ENCODE measurements at regions not wholly inside any gene's neighbourhood (a gene's known extent, or its start where the extent isn't known, plus 50 kb on each side); places are given as distances from the start of the nearest gene placed in this dataset.
"Not testable (repeated sequence)": the region's sequence is repeated elsewhere in the genome, so short reads cannot be mapped to it uniquely, and the experiment has no call there.

DNA sequence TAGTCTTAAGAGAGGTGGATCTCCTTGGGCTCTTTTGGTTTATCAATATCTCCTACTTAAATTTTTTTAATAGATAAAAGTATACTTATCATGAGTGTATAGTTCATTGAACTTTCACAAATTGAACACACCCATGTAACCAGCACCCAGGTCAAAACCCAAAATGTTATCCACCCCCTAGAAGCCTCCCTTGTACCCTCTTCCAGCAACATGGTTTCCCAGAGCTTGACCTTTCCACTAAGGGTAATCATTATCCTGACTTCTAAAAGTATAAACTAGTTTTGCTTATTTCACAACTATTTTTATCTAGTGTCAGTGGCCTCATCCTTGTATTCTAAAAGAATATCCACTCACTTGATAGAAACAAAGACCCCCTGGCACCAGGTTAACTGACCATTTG is 106.8 kb downstream of the MDH1 start:
- no peak for DNase-seq (ENCODE audit: low read depth)

GRCh38 chr2:63696496-63696895 is 107.7 kb downstream of the MDH1 start:
- DNase-seq (ENCODE audit: low read depth) = no peak

DNA sequence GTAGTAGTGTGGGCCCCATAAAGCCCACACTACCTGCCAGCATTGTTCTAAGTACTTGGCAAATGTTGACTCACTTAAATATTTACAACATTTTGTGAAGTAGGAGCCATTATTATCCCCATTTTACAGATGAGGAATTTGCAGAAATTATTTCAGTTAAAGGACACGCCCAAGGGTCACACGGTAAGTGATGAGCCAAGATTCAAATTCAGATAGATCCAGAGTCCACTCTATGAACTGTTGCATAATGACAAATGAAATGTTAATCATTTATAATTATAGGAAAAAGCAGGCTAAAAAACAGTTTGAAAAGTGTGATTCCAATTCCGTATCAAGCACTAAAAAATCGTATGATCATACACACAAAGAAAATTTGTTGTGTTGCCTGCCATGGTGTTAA is 108.4 kb downstream of the MDH1 start:
- DNase-seq (ENCODE audit: low read depth) = no peak

GRCh38 chr2:63698786-63699548 is 110.2 kb downstream of the MDH1 start:
- DNase-seq (ENCODE audit: low read depth) = peak; percentile 83

- DNase-seq (ENCODE audit: low read depth) = no peak
These were observed 110.7 kb downstream of the MDH1 start for GRCh38 chr2:63699549-63699839.

GRCh38 chr2:63700271-63700670 is 111.5 kb downstream of the MDH1 start:
- no peak for DNase-seq (ENCODE audit: low read depth)

DNA sequence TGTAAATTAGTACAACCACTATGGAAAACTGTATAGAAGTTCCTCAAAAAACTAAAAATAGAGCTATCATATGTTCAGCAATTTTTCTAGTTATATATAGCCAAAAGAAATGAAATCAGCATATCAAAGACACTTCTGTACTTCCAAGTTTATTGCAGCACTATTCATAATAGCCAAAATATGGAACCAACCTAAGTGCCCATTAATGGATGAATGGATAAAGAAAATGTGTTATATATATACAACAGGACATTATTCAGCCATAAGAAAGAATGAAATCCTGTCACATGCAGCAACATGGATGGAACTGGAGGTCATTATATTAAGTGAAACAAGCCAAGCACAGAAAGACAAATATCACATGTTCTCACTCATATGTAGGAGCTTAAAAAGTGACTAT is 112.6 kb downstream of the MDH1 start:
- DNase-seq (ENCODE audit: low read depth) = no peak

DNA sequence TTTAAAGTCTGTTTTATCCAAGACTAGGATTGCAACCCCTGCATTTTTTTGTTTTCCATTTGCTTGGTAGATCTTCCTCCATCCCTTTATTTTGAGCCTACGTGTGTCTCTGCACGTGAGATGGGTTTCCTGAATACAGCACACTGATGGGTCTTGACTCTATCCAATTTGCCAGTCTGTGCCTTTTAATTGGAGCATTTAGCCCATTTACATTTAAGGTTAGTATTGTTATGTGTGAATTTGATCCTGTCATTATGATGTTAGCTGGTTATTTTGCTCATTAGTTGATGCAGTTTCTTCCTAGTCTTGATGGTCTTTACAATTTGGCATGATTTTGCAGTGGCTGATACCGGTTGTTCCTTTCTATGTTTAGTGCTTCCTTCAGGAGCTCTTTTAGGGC is 117.3 kb downstream of the MDH1 start:
- DNase-seq (ENCODE audit: low read depth) = not testable (repeated sequence)

- DNase-seq (ENCODE audit: low read depth) = no peak
These were observed 122.0 kb downstream of the MDH1 start for GRCh38 chr2:63710732-63711131.

DNA sequence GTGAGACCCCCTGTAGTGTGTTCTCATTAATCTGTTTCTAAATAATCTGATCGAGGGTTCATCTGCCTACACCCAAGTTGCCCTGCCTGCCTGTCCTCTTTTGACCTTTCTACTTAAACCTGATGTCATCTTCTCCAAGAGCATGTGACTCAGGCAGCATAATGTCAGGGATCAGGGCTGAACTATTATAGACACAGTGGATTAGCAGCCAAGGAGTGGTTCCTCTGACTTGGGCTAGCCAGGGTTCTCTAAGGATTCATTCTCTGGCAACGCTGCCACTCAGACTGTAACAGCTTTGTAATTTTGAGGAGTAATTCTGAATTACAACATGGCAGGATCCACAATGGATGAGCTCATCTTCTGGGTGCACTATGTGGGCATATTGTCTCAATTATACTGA is 124.0 kb downstream of the MDH1 start:
- no peak for DNase-seq (ENCODE audit: low read depth)

DNA sequence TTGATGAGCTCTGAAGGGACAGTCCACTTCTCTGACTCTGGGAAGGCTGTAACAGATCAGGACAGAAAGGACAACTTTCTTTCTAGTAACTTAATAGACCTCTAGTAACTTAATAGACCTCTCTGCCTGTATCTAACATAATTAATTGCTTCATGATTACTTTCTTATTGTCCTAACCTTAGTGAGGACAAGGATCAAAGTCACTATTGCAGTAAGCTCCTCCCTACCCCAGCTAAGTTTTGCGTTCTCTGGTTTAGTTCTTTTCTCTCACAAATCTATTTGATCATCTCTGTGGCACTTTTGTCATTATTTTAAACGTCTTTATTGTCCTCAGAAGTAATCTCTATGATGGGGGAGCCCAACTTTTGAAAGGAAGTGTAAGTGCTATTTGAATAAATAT is 125.5 kb upstream of the UGP2 start:
- no peak for DNase-seq (ENCODE audit: low read depth)

GRCh38 chr2:63719052-63719451 is 122.6 kb upstream of the UGP2 start:
- no peak for DNase-seq (ENCODE audit: low read depth)

GRCh38 chr2:63721082-63721424 is 120.6 kb upstream of the UGP2 start:
- DNase-seq (ENCODE audit: low read depth) = no peak

GRCh38 chr2:63722284-63722683 is 119.4 kb upstream of the UGP2 start:
- not testable (repeated sequence) for DNase-seq (ENCODE audit: low read depth)

DNA sequence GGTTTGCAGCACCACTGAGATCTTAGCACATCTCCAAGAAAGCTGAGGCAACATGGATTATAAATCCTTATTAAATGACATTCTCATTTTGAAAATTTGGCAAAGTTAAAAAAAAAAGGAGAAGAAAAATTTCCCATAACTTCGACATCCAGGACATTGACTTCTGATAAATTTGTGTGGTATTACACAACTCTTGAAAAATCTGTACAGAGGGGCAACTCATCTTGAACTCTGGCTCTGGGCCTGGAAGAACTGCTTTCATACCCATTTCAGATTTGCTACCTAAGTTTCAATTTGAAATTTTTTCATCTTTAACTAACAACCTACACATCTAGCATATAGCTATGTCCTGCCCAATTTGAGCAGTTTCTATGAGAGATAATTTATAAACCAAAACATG is 118.0 kb upstream of the UGP2 start:
- no peak for DNase-seq (ENCODE audit: low read depth)

GRCh38 chr2:63725212-63725611 is 116.5 kb upstream of the UGP2 start:
- not testable (repeated sequence) for DNase-seq (ENCODE audit: low read depth)

DNA sequence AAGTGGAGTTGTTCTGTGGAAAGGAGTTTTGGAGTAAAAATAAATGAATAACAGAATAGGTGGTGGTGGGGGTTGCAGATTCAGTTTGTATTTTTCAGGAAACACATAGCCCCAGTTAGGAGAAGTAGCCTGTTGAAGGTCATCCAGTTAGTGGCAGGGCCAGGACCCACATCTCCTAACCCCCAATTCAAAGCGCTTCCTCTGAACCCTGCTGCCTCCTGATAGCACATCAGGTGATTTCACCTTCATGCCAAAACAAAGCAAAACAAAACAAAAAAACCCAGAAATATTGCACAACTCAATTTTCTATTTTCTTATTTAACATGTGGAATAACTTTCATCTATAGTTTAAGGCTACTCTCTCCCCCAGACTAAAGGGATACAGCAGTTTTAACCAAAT is 112.3 kb upstream of the UGP2 start:
- DNase-seq (ENCODE audit: low read depth) = no peak

- no peak for DNase-seq (ENCODE audit: low read depth)
These were observed 111.9 kb upstream of the UGP2 start for GRCh38 chr2:63729831-63730230.

- no peak for DNase-seq (ENCODE audit: low read depth)
These were observed 107.2 kb upstream of the UGP2 start for GRCh38 chr2:63734510-63734909.

DNA sequence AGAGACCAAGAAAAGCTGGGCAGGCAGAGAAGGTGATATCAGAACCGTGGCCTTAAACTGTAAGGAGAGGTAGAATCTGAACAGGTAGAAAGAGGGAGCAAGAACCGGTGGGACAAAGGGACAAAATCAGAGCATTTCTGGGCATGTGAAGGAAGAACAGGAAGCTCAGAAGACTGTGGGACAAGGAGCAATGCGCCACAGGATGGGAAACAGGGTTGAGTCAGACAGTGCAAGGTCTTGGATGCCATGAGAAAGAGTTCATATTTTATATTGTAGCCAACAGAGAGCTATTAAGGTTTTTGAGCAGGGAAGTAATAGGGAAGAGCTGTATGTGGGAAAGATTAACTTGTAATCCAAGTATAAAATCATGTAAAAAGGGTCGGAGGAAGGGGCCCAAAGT is 106.4 kb upstream of the UGP2 start:
- no peak for DNase-seq (ENCODE audit: low read depth)

GRCh38 chr2:63735931-63736330 is 105.8 kb upstream of the UGP2 start:
- DNase-seq (ENCODE audit: low read depth) = no peak

GRCh38 chr2:63736354-63736753 is 105.3 kb upstream of the UGP2 start:
- DNase-seq (ENCODE audit: low read depth) = no peak

DNA sequence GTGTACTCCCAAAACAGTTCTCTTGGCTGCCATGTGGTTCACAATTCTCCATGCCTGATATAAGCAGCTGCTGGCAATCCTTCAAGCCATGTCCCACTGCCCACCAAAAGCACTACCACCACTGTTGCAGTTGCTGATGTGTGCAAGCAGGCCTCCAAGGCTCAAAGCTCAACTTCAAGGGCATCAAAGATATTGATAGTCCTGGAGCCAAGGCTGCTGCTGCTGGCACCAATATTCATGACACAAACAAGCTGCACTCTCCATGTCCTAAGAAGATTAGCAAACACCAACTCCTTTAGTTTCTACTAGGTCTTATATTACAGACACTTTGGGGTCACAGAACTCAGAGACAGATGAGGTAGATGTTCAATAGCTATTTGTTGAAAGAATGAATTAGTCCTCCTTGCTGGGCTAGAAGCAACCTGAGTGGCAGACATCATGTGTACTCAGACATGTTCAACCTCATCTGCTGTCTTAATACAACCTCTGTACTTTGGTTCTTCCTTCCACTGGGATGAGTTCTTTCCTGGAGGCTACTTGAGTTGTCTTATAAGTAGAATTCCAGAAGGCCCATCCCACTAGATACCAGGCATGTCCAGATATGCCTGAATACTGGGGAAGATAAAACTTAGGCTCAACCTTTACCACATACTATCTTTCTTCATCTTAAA is 104.5 kb upstream of the UGP2 start:
- DNase-seq (ENCODE audit: low read depth) = no peak

- DNase-seq (ENCODE audit: low read depth) = no peak
These were observed 103.7 kb upstream of the UGP2 start for GRCh38 chr2:63738019-63738418.

Data from HS-5 (cell line).